SH-SY5Y (cell line): ENCODE measurements at regions not wholly inside any gene's neighbourhood (a gene's known extent, or its start where the extent isn't known, plus 50 kb on each side); places are given as distances from the start of the nearest gene placed in this dataset.

Experiments
- GATA2 ChIP-seq: IDR thresholded peaks from 2 replicates; pipeline ENCODE4 v1.6.1; 2011; ENCODE audit warnings: mild to moderate bottlenecking, low read depth, low read length
- GATA3 ChIP-seq: IDR thresholded peaks from 2 replicates; pipeline ENCODE4 v1.6.1; 2011; ENCODE audit warnings: low read depth, mild to moderate bottlenecking, low read length, moderate library complexity

DNA sequence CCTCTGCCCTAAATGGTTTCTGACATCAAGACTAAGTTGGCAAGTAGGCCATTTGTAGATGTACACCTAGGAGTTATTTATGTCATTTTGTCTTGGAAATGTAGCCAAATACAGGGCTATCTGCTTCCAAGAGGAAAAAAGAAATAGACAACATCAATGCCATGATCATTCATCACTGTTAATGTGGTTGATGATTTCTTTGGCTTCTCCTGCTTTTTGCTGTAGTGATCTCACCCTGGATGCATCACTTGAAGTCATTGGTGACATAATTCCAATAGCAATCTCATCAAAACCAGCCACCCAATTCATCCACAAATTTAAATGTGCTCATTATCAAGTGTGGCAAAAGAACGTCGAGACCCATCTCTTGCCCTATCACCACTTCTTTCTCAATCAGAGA, 222.6 kb upstream of the PPARGC1A start:
- TF ChIP-seq GATA3, result no peak
- no peak for TF ChIP-seq GATA2
